Endodermal cell (in vitro differentiated cells): ENCODE measurements at regions not wholly inside any gene's neighbourhood (a gene's known extent, or its start where the extent isn't known, plus 50 kb on each side); places are given as distances from the start of the nearest gene placed in this dataset.

Source experiments
- DNase-seq: peaks from one replicate; pipeline ENCODE4 v3.0.0-alpha.2; 2017
- H3K27ac ChIP-seq: 2 replicates; pipeline ENCODE4 v1.5.1; 2013; ENCODE audit warnings: mild to moderate bottlenecking, low read depth, low read length, moderate library complexity
- H3K27me3 ChIP-seq: 2 replicates; pipeline ENCODE4 v1.6.1; 2013; ENCODE audit warnings: mild to moderate bottlenecking, low read length, moderate library complexity; ENCODE audit not compliant: insufficient read depth, control insufficient read depth, poor library complexity, severe bottlenecking
- H3K36me3 ChIP-seq: 2 replicates; pipeline ENCODE4 v1.7.0; 2013; ENCODE audit warnings: mild to moderate bottlenecking, low read length, moderate library complexity; ENCODE audit not compliant: control insufficient read depth, insufficient read depth
- H3K4me1 ChIP-seq: one replicate; pipeline ENCODE4 v1.7.0; 2013; ENCODE audit warnings: low read length; ENCODE audit not compliant: control insufficient read depth, insufficient read depth
- H3K4me3 ChIP-seq: 2 replicates; pipeline ENCODE4 v1.5.1; 2013; ENCODE audit warnings: mild to moderate bottlenecking, low read length, moderate library complexity
- H3K9ac ChIP-seq: 2 replicates; pipeline ENCODE4 v1.6.1; 2013; ENCODE audit warnings: mild to moderate bottlenecking, low read length, moderate library complexity; ENCODE audit not compliant: poor library complexity, severe bottlenecking; ENCODE audit errors: extremely low read depth
- H3K9me3 ChIP-seq: 2 replicates; pipeline ENCODE4 v1.6.1; 2013; ENCODE audit warnings: mild to moderate bottlenecking, low read length, moderate library complexity; ENCODE audit not compliant: control insufficient read depth
- H3K27ac Mint-ChIP-seq: 2 replicates; pipeline ENCODE4 v1.8.0; 2020; ENCODE audit warnings: mixed read lengths
- H3K27me3 Mint-ChIP-seq: 2 replicates; pipeline ENCODE4 v1.8.0; 2021; ENCODE audit warnings: mild to moderate bottlenecking, mixed read lengths; ENCODE audit not compliant: insufficient read depth
- H3K36me3 Mint-ChIP-seq: 2 replicates; pipeline ENCODE4 v1.8.0; 2020; ENCODE audit warnings: low read depth, mixed read lengths
- H3K4me1 Mint-ChIP-seq: 2 replicates; pipeline ENCODE4 v1.8.0; 2020; ENCODE audit warnings: mixed read lengths
- H3K4me3 Mint-ChIP-seq: 2 replicates; pipeline ENCODE4 v1.8.0; 2020; ENCODE audit warnings: mild to moderate bottlenecking, moderate library complexity, mixed read lengths
- H3K9me3 Mint-ChIP-seq: 2 replicates; pipeline ENCODE4 v1.8.0; 2020; ENCODE audit warnings: mild to moderate bottlenecking, mixed read lengths
- WGBS, 2 experiments: methylation state at CpG; one replicate each; pipeline versions ENCODE4 v1.1.5 to v1.1.7; 2013; ENCODE audit warnings: missing lambda C conversion rate in 2 of 2, mixed read lengths in 1 of 2; ENCODE audit not compliant: insufficient coverage in 1 of 2, insufficient read length in 1 of 2; 5-methylcytosine and 5-hydroxymethylcytosine counted together
- TF ChIP-seq, protein P1 (sequence below): fragments of 200-600 bp; sonication (generic); conservative IDR thresholded peaks from 2 replicates; pipeline ENCODE4 v1.5.0; 2021; ENCODE audit warnings: antibody characterized with exemption, mild to moderate bottlenecking

DNA sequence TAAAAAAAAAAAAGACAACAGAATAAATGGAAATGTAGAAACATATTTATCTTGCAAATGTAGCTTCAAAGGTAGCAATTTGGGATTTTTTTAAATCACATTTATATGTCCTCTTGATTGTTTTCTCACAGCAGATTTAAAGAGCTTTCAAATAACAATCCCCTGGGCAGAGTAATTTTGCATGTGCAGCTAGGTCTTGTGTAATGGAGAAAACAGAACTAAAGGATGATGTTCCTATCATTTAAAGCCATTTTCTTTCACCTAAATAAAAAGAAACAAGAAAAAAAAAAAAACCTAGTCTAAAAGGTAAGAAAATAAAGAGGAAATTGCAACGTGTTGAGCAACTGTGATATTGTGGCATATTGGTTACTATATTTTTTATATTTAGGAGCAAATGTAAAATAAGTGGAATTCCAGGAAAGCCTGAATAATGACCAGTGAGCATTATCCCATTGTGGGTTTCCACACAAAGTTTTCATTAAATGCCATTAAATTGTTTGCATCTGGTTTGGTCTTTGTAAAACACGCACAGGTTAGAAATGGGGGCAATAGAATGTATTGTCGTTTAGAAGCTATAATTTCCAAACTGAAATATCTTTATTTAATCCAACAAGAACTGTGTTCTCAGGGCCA is 215.6 kb downstream of the SLC6A15 start:
- no peaks in the 10 kb centered on the region for H3K9me3 Mint-ChIP-seq
- H3K36me3 Mint-ChIP-seq = no peaks in the 10 kb centered on the region
- H3K4me1 Mint-ChIP-seq = no peaks in the 10 kb centered on the region
- Histone ChIP-seq H3K27ac (no peak overlapping the region), H3K4me3 (no peak overlapping the region), H3K9me3 (no peaks in the 10 kb centered on the region), H3K4me1 (no peaks in the 10 kb centered on the region), H3K9ac (no peak overlapping the region), H3K36me3 (no peaks in the 10 kb centered on the region), H3K27me3 (no peaks in the 10 kb centered on the region)
- H3K27me3 Mint-ChIP-seq = no peaks in the 10 kb centered on the region
- H3K4me3 Mint-ChIP-seq = no peak overlapping the region
- 65% methylated on average over 2 of the region's 3 CpGs; no CpG with 5 or more reads in 1 of the 2 experiments for WGBS, 2 experiments
- no peak for DNase-seq
- peak overlapping the region; percentile 76 for H3K27ac Mint-ChIP-seq
- TF ChIP-seq, protein P1, sequence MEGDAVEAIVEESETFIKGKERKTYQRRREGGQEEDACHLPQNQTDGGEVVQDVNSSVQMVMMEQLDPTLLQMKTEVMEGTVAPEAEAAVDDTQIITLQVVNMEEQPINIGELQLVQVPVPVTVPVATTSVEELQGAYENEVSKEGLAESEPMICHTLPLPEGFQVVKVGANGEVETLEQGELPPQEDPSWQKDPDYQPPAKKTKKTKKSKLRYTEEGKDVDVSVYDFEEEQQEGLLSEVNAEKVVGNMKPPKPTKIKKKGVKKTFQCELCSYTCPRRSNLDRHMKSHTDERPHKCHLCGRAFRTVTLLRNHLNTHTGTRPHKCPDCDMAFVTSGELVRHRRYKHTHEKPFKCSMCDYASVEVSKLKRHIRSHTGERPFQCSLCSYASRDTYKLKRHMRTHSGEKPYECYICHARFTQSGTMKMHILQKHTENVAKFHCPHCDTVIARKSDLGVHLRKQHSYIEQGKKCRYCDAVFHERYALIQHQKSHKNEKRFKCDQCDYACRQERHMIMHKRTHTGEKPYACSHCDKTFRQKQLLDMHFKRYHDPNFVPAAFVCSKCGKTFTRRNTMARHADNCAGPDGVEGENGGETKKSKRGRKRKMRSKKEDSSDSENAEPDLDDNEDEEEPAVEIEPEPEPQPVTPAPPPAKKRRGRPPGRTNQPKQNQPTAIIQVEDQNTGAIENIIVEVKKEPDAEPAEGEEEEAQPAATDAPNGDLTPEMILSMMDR = no peak

DNA sequence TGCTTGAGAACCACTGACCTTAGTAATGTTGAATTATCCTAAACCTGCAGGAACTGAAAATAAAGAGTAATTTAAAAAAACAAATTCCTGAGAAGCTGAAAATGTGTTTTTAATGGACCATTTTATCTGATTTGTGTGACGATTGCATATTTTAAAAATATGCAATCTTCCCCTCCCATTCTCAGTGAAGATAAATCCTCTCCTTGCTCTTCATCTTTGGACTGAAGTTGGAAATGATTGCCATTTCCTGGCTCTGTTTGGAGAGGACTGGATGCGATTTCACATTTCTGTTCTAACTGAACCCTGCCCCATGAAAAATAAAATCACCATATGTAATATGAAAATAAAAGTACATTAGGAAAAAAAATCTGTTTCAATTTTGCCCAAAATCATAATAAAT is 216.3 kb downstream of the SLC6A15 start:
- Mint-ChIP-seq H3K4me1 (peaks cover 1% of the 10 kb centered on the region), H3K27ac (no peak overlapping the region), H3K27me3 (no peaks in the 10 kb centered on the region), H3K4me3 (no peak overlapping the region), H3K36me3 (no peaks in the 10 kb centered on the region), H3K9me3 (no peaks in the 10 kb centered on the region)
- H3K4me3 ChIP-seq = no peak overlapping the region
- H3K9ac ChIP-seq = no peak overlapping the region
- 80% methylated on average over 1 of the region's 2 CpGs; no CpG with 5 or more reads in 1 of the 2 experiments for WGBS, 2 experiments
- H3K27ac ChIP-seq = no peak overlapping the region
- no peaks in the 10 kb centered on the region for H3K4me1 ChIP-seq
- no peak for DNase-seq
- no peaks in the 10 kb centered on the region for H3K9me3 ChIP-seq
- TF ChIP-seq, protein P1 = no peak
- H3K36me3 ChIP-seq = no peaks in the 10 kb centered on the region
- no peaks in the 10 kb centered on the region for H3K27me3 ChIP-seq

DNA sequence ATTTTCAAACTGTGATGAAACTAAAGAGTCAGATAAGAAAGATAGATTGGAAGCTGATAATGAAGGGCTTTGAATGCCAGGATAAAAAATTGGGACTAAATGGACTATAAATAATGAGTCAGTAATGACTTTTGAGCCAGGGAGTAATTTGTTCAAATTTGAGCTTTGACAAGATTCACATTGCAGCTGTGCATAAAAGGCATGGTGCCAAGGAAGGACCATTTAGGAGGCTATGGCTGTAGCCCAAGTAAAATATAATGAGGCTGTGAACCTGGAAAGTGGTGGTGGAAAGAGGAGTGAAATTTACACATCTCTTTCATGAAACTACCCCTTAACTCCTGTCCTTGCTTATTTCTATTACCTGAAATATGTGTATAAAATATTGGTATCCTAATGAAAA is 218.5 kb downstream of the SLC6A15 start:
- Histone ChIP-seq H3K36me3 (no peaks in the 10 kb centered on the region), H3K9me3 (no peaks in the 10 kb centered on the region), H3K27ac (no peak overlapping the region), H3K4me3 (no peak overlapping the region), H3K4me1 (no peaks in the 10 kb centered on the region), H3K9ac (no peak overlapping the region), H3K27me3 (no peaks in the 10 kb centered on the region)
- peaks cover 1% of the 10 kb centered on the region for H3K4me1 Mint-ChIP-seq
- TF ChIP-seq, protein P1 = no peak
- no peaks in the 10 kb centered on the region for H3K36me3 Mint-ChIP-seq
- H3K4me3 Mint-ChIP-seq = no peak overlapping the region
- H3K9me3 Mint-ChIP-seq = no peaks in the 10 kb centered on the region
- no peak for DNase-seq
- no peak overlapping the region for H3K27ac Mint-ChIP-seq
- no peaks in the 10 kb centered on the region for H3K27me3 Mint-ChIP-seq
